ENCODE measurements at regions not wholly inside any gene's neighbourhood (a gene's known extent, or its start where the extent isn't known, plus 50 kb on each side); places are given as distances from the start of the nearest gene placed in this dataset.
"Not testable (repeated sequence)": the region's sequence is repeated elsewhere in the genome, so short reads cannot be mapped to it uniquely, and the experiment has no call there.

DNA sequence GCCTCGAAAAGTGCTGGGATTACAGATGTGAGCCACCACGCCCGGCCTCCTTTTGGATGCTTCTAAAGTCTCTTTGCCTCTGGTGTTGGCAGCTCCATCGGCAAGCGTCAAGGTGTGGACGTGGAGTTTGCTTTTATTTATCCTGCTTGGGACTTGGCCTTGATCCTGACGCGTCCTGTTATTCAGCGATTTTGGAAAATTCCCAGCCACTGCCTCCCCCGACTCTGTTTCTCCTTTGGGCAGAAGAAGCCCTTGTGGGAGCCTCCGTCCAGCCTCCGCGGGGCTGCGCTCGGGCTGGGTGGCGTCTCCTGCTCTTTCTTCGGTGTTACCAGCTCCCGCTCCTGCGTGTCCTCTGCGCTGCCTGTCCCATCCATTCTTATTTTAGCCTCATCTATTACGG is 151.7 kb downstream of the TMEM121 start:
- DNase-seq (ENCODE audit: low read depth in 2 of 2) = not testable (repeated sequence)

DNA sequence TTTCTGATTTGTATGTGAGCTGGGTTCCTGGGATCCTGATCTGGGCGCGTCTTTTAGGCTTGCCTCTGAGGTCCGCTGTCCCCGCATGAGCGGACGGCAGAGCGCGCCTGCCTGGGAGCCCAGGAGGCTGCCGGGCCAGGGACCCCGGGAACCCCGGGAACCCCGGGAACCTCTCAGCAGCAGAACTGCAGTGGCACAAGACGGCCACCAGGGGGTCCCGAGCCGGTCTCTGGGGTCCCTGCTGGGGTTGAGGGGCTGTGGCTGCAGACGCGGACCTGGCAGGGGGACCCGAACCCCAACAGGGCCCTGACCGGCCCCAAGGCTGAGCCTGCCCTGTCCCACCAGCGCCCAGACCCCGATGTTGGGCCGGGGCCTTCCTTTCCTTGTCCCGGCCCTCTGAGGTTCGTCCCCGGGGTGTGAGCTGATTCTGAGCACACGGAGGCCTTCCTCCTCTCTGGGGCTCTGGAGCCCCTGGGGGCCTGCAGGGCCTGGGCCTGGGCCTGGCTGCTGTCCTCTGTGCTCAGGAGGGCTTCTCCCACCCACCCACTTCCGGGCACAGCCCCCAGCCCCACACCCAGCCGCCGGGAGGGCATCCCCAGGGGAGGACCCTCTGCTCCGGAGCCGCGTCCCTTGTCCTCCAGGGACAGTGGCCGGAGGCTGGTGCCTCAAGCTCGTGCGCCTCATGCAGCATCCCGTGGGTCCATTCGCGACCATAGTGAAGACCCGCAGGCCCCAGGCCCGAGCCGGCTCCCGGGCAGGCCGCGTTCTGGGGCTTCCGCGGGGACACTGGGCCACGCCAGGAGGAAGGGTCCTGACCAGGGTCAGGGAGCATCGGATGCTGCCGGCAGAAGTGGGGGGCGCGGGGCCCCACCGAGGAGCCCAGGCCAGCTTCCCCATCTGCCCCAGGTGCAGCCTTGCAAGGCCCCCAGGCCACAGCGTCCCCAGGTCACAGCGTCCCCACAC is 152.9 kb downstream of the TMEM121 start:
- not testable (repeated sequence) for DNase-seq (ENCODE audit: low read depth in 2 of 2)

- peak; percentile 13 to 25 for DNase-seq (ENCODE audit: low read depth in 2 of 2)
Measured at GRCh38 chr14:105679959-105680735, 153.8 kb downstream of the TMEM121 start.

- not testable (repeated sequence) for DNase-seq (ENCODE audit: low read depth in 2 of 2)
Measured at GRCh38 chr14:105680736-105681098, 154.3 kb downstream of the TMEM121 start.

GRCh38 chr14:105681606-105682185 is 155.3 kb downstream of the TMEM121 start:
- not testable (repeated sequence) for DNase-seq (ENCODE audit: low read depth in 2 of 2)

DNA sequence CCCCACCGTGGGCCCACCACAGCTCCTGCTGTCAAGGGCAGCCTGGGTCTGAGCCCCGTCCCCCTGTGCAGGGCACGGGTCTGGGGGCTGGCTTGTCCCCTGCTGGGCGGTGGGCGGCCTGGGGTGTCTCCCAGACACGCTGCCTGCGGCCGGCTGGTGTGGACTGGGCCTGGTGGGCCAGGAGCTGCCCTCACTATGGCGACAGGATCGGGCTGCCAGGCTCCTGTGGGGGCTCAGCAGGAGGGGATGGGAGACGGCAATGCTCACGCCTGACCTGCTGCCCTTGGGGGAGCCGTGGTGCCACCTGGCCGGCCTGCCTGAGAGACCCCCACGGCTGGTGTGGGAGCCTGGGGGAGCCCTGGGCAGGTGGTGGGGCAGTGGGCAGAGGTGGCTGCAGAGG is 156.1 kb downstream of the TMEM121 start:
- DNase-seq (ENCODE audit: low read depth in 2 of 2) = not testable (repeated sequence)

- no peak for DNase-seq (ENCODE audit: low read depth in 2 of 2)
Measured at GRCh38 chr14:105682956-105683570, 156.7 kb downstream of the TMEM121 start.

GRCh38 chr14:105684056-105684455 is 157.7 kb downstream of the TMEM121 start:
- not testable (repeated sequence) for DNase-seq (ENCODE audit: low read depth in 2 of 2)

DNA sequence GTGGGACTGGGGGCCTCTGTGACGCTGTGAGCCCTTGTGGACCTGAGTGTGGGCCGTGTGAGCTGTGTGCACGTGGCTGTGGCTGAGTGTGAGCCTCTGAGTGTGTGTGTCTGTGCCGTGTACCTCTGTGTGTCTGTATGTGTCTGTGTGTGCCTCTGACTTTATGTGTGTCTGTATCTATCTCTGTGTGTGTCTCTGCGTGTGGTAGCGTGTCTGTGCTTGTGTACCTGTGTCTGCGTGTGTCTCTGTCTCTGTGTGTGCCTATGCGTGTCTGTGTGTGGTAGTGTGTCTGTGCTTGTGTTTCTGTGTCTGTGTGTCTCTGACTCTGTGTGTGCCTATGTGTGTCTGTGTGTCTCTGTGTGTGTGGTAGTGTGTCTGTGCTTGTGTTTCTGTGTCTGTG is 158.2 kb downstream of the TMEM121 start:
- not testable (repeated sequence) for DNase-seq (ENCODE audit: low read depth in 2 of 2)

DNA sequence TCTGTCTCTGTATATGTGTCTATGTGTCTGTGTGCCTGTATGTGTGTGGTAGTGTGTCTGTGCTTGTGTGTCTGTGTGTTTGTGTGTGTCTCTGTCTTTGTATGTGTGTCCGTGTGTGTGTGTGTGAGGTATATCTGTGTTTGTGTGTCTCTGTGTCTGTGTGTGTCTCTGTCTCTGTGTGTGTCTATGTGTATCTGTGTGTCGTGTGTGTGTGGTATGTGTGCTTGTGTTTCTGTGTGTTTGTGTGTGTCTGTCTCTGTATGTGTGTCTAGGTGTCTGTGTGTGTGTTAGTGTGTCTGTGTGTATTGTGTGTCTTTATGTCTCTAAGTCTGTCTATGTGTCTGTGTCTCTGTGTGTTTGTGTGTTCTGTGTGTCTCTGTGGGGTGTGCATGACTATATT is 158.6 kb downstream of the TMEM121 start:
- no peak for DNase-seq (ENCODE audit: low read depth in 2 of 2)

DNA sequence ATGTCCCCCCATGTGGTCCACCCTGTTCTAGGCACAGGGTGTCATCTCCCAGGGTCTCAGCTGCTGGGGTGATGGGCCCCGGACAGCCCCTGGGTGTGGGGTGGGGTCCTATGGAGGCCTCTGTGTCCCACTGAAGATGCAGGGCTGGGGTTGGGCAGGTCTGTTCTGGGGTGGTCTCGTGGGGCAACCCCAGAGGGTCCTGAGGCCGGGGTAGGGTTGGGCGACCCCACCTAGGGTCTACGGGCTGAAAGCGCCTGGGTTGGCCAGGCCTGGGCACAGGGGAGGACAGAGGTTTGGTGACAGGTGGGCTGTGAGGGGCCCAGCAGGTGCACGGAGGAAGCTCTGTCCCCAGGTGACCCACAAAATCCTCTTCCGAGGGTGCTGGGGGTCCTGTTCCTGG is 159.2 kb downstream of the TMEM121 start:
- DNase-seq (ENCODE audit: low read depth in 2 of 2) = not testable (repeated sequence)

- not testable (repeated sequence) for DNase-seq (ENCODE audit: low read depth in 2 of 2)
Measured at GRCh38 chr14:105686050-105686449, 159.7 kb downstream of the TMEM121 start.

DNA sequence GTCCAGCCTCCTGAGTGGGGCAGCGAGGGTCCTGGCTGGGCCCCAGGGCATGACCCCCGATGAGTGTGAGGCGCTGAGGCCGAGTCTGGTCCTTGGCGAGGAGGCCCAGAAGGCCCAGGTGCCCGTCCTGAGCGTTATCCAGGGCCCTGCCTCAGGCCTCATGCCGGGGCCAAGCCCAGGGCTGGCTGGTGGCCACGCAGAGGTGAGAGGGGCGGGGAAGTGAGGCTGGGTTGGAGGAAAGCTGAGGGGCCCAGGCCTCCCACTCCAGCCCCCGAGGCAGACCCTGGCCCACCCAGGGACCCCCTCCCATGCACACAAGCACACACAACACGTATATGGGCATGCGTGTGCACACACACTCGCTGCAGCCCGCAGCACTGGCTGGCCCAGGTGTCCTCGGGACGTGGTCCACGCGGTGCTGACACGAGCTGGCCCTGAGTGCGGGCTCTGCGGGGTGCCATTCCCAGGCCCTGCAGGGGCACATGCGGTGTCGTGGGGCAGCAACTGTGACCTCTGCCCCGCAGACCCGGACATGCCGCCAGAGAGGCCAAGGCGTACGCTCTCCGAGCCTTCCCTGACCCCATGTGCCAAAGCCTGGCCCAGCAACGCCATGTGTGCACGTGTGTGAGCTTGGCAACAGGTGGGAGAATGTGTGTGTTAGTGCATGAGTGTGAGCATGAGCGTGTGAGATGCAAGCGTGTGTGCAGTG is 160.2 kb downstream of the TMEM121 start:
- DNase-seq (ENCODE audit: low read depth in 2 of 2) = not testable (repeated sequence)

- DNase-seq (ENCODE audit: low read depth in 2 of 2) = not testable (repeated sequence)
Measured at GRCh38 chr14:105687171-105688022, 161.0 kb downstream of the TMEM121 start.

DNA sequence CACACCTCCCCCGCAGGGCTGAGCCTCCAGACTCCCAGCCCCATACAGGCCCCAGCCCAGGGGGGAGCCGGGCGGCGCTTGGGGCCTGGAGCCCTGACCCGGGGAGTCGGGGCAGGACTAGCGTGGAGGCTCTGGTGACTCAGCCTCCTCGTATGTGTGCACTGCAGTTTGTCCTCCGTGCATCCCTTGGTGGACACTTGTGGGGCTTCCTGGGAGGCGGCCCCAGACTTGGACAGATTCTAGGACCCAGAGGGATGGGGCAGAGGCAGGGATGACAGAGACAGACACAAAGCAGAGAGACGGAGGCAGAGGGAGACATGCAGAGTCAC is 161.6 kb downstream of the TMEM121 start:
- not testable (repeated sequence) for DNase-seq (ENCODE audit: low read depth in 2 of 2)

GRCh38 chr14:105688664-105689221 is 162.4 kb downstream of the TMEM121 start:
- not testable (repeated sequence) for DNase-seq (ENCODE audit: low read depth in 2 of 2)

DNA sequence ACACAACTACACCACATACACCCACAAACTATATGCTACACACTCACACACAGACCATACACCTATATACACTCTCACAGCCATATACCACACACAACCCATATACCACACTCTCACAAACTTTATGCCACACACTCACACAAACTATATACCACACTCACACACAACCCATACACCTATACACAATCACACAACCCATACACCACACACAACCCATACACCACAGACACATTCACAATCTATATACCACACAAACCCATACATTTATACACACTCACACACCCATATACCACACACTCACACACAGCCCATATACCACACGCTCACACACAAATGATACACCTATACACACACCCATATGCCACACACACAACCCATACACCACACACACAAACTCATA is 163.3 kb downstream of the TMEM121 start:
- DNase-seq (ENCODE audit: low read depth in 2 of 2) = no peak

DNA sequence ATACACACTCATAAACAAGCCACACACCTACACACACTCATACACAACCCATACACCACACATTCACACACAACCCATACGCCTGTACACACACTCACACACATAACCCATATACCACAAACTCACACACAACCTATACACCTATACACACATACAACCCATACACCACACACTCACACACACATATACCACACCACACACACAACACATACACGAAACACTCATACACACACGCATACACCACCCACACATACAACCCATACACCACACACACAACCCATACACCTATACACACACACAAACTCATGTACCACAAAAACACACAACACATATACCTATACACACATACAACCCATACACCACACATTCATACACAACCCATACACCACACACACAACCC is 164.3 kb downstream of the TMEM121 start:
- DNase-seq (ENCODE audit: low read depth in 2 of 2) = no peak

- not testable (repeated sequence) for DNase-seq (ENCODE audit: low read depth in 2 of 2)
Measured at GRCh38 chr14:105691321-105692109, 165.1 kb downstream of the TMEM121 start.
